Fibroblast of lung (primary cell): ENCODE measurements at regions not wholly inside any gene's neighbourhood (a gene's known extent, or its start where the extent isn't known, plus 50 kb on each side); places are given as distances from the start of the nearest gene placed in this dataset.

Source experiments
- DNase-seq, 2 donors: peaks; one replicate each; pipeline versions ENCODE4 v3.0.0 to v3.0.0-alpha.2; 2010; ENCODE audit warnings: low read depth in 2 of 2
- H2AFZ ChIP-seq: 2 replicates; pipeline ENCODE4 v1.5.1; 2012; ENCODE audit warnings: low read length, control low read depth, inconsistent platforms
- H3K27ac ChIP-seq: 2 replicates; pipeline ENCODE4 v1.5.1; 2011; ENCODE audit warnings: low read length, control low read depth; ENCODE audit not compliant: insufficient read depth
- H3K27me3 ChIP-seq: 2 replicates; pipeline ENCODE4 v1.5.1; 2011; ENCODE audit warnings: mild to moderate bottlenecking, low read length; ENCODE audit not compliant: control insufficient read depth, insufficient read depth
- H3K36me3 ChIP-seq: 2 replicates; pipeline ENCODE4 v1.5.1; 2011; ENCODE audit warnings: low read length; ENCODE audit not compliant: control insufficient read depth, insufficient read depth
- H3K4me1 ChIP-seq: 2 replicates; pipeline ENCODE4 v1.5.1; 2011; ENCODE audit warnings: low read length; ENCODE audit not compliant: control insufficient read depth, insufficient read depth; ENCODE audit errors: extremely low read depth
- H3K4me2 ChIP-seq: 2 replicates; pipeline ENCODE4 v1.5.1; 2011; ENCODE audit warnings: low read length, control low read depth; ENCODE audit not compliant: insufficient read depth; ENCODE audit errors: extremely low read depth
- H3K4me3 ChIP-seq, 4 experiments: fragments of 200-600 bp in 1 of 4; sonication (generic) in 1 of 4; replicated peaks in 1 of 4; 2 replicates each; pipeline ENCODE4 v1.5.1; 2011 to 2016; ENCODE audit warnings: low read length in 4 of 4, low read depth in 3 of 4, mild to moderate bottlenecking in 3 of 4, control low read depth in 2 of 4, inconsistent platforms in 1 of 4, mixed read lengths in 1 of 4; ENCODE audit not compliant: insufficient read depth in 1 of 4; ENCODE audit errors: control extremely low read depth in 1 of 4
- H3K79me2 ChIP-seq: 2 replicates; pipeline ENCODE4 v1.5.1; 2012; ENCODE audit warnings: mild to moderate bottlenecking, low read length, inconsistent platforms; ENCODE audit not compliant: control insufficient read depth, insufficient read depth
- H3K9ac ChIP-seq: 2 replicates; pipeline ENCODE4 v1.5.1; 2011; ENCODE audit warnings: mild to moderate bottlenecking, low read length, control low read depth; ENCODE audit not compliant: insufficient read depth
- H3K9me3 ChIP-seq: 2 replicates; pipeline ENCODE4 v1.5.1; 2012; ENCODE audit warnings: low read depth, low read length; ENCODE audit not compliant: control insufficient read depth, insufficient read depth
- H4K20me1 ChIP-seq: 2 replicates; pipeline ENCODE4 v1.5.1; 2011; ENCODE audit warnings: low read length; ENCODE audit not compliant: control insufficient read depth, insufficient read depth; ENCODE audit errors: extremely low read depth
- CTCF ChIP-seq, 2 donors: IDR thresholded peaks in 1 of 2; conservative IDR thresholded peaks in 1 of 2; 1 replicate in 1 of 2; 2 replicates in 1 of 2; pipeline ENCODE4 v1.5.1; 2011 to 2012; ENCODE audit warnings: low read length in 2 of 2, control low read depth in 1 of 2, inconsistent platforms in 1 of 2, low read depth in 1 of 2, mild to moderate bottlenecking in 1 of 2
- EZH2 ChIP-seq: IDR thresholded peaks from 2 replicates; pipeline ENCODE4 v1.5.1; 2012; ENCODE audit warnings: low read length, control low read depth, mild to moderate bottlenecking; ENCODE audit errors: missing control alignments

DNA sequence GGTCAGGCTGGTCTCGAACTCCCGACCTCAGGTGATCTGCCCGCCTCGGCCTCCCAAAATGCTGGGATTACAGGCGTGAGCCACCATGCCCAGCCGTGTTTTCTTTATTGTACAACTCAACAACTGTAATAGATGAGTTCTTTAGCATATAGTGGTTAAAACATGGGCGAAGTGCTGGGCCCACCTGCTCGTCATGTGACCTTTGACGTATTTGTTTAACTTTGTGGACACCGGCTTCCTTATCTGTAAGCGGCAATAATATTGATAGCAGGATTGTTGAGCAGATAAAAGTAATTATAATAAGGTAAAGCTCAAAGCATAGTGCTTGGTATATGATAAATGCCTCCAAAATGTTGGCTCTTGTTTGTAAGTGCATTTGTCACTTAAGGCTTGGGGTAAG is 460.3 kb downstream of the KLF12 start:
- H4K20me1 ChIP-seq = no peaks in the 10 kb centered on the region
- DNase-seq = no peak
- no peak for TF ChIP-seq CTCF (conservative IDR thresholded peaks at IDR 0.05 in 1 of 2, IDR thresholded peaks at IDR 0.05 in 1 of 2; ENCODE audit: low read depth in 1 of 2, low read length in 2 of 2)
- no peak for TF ChIP-seq EZH2
- H3K9me3 ChIP-seq = no peaks in the 10 kb centered on the region
- no peak overlapping the region for H3K27ac ChIP-seq
- no peaks in the 10 kb centered on the region for H3K79me2 ChIP-seq
- no peaks in the 10 kb centered on the region for H3K36me3 ChIP-seq
- H3K4me2 ChIP-seq = no peak overlapping the region
- no peak overlapping the region for H3K9ac ChIP-seq
- no peaks in the 10 kb centered on the region for H3K27me3 ChIP-seq
- H3K4me3 ChIP-seq = no peak overlapping the region
- no peaks in the 10 kb centered on the region for H3K4me1 ChIP-seq
- no peak overlapping the region for H2AFZ ChIP-seq

DNA sequence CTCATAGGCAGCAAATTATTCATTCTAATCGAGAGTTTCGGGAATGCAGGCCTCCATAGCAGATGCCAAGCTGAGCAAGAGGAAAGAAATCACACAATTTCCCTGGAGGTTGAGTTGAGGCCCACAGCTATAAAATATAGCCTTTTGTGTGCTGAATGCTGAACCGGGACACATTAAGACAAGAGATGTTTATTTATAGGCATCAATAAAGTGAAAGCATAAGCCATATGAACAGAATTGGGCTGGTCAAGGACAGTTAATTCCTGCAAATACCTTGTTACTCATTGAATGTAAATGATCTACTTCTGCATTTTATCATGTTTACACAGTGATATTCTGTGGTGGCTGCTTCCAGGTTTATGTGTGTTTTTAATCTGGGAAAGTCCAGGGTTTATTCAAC is 461.7 kb downstream of the KLF12 start:
- no peak overlapping the region for H3K27ac ChIP-seq
- H4K20me1 ChIP-seq = no peaks in the 10 kb centered on the region
- TF ChIP-seq EZH2 (no peak), CTCF (conservative IDR thresholded peaks at IDR 0.05 in 1 of 2, IDR thresholded peaks at IDR 0.05 in 1 of 2; ENCODE audit: low read depth in 1 of 2, low read length in 2 of 2) (no peak)
- H3K4me1 ChIP-seq = no peaks in the 10 kb centered on the region
- no peaks in the 10 kb centered on the region for H3K9me3 ChIP-seq
- H3K36me3 ChIP-seq = no peaks in the 10 kb centered on the region
- H3K27me3 ChIP-seq = no peaks in the 10 kb centered on the region
- no peak overlapping the region for H2AFZ ChIP-seq
- no peak overlapping the region for H3K9ac ChIP-seq
- peak in 1 of 2 donors; percentile 39 for DNase-seq
- no peak overlapping the region for H3K4me2 ChIP-seq
- no peaks in the 10 kb centered on the region for H3K79me2 ChIP-seq
- no peak overlapping the region for H3K4me3 ChIP-seq

DNA sequence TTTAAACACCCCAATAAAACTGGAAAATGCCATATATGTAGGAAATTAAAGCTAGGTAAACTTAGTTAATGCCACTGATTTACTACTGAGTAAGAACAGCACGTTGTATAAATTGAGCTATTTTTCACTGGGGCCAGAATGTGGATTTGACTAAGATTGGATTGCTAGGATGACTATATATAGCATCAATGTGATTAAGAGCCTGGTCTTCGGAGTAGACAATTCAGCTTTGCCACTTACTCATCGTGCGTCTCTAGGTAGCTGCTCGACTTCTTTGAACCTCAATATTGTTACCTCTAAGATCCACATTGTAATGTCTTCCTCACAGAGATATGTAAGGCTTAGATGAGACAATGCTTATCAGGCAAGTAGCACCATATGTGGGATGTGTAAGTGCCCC is 462.5 kb downstream of the KLF12 start:
- no peaks in the 10 kb centered on the region for H3K36me3 ChIP-seq
- no peaks in the 10 kb centered on the region for H3K4me1 ChIP-seq
- DNase-seq = peak in 1 of 2 donors; percentile 35
- no peaks in the 10 kb centered on the region for H3K9me3 ChIP-seq
- H3K27me3 ChIP-seq = no peaks in the 10 kb centered on the region
- H4K20me1 ChIP-seq = no peaks in the 10 kb centered on the region
- H3K4me3 ChIP-seq = no peak overlapping the region
- TF ChIP-seq CTCF (conservative IDR thresholded peaks at IDR 0.05 in 1 of 2, IDR thresholded peaks at IDR 0.05 in 1 of 2; ENCODE audit: low read depth in 1 of 2, low read length in 2 of 2) (no peak), EZH2 (no peak)
- no peak overlapping the region for H2AFZ ChIP-seq
- H3K27ac ChIP-seq = no peak overlapping the region
- no peaks in the 10 kb centered on the region for H3K79me2 ChIP-seq
- H3K9ac ChIP-seq = no peak overlapping the region
- H3K4me2 ChIP-seq = no peak overlapping the region
